GM12892 (cell line): ENCODE measurements at regions not wholly inside any gene's neighbourhood (a gene's known extent, or its start where the extent isn't known, plus 50 kb on each side); places are given as distances from the start of the nearest gene placed in this dataset.

ENCODE experiments used
- POLR2A ChIP-seq: IDR thresholded peaks from 2 replicates; pipeline ENCODE4 v1.6.1; 2011; ENCODE audit warnings: low read depth, low read length, control low read depth
- TAF1 ChIP-seq: IDR thresholded peaks from 2 replicates; pipeline ENCODE4 v1.6.1; 2011; ENCODE audit warnings: low read depth, mild to moderate bottlenecking, control low read depth, low read length, borderline replicate concordance

GRCh38 chr9:26745111-26745510, 147.5 kb downstream of the CAAP1 start:
- TF ChIP-seq POLR2A (no peak), TAF1 (no peak)
